ENCODE measurements at regions not wholly inside any gene's neighbourhood (a gene's known extent, or its start where the extent isn't known, plus 50 kb on each side); places are given as distances from the start of the nearest gene placed in this dataset.

DNA sequence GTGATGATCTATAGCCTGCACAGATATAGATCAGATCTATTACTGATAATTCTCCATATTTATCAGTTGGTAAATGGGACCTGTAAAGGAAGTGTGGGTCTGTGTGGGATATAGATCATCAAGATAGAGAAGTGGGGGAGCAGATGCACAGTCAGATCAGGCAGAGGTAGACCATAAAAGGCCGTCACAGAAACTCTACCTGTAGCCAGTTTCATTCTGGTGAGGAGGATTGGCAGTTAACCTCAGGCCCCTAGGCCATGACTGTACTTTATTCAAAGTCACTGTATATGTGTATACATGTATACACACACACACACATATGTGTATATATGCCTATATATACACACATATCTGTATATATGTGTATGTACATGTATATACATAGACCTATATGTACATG lies 69.1 kb downstream of the ADM start:
- TF ChIP-seq, protein P1, sequence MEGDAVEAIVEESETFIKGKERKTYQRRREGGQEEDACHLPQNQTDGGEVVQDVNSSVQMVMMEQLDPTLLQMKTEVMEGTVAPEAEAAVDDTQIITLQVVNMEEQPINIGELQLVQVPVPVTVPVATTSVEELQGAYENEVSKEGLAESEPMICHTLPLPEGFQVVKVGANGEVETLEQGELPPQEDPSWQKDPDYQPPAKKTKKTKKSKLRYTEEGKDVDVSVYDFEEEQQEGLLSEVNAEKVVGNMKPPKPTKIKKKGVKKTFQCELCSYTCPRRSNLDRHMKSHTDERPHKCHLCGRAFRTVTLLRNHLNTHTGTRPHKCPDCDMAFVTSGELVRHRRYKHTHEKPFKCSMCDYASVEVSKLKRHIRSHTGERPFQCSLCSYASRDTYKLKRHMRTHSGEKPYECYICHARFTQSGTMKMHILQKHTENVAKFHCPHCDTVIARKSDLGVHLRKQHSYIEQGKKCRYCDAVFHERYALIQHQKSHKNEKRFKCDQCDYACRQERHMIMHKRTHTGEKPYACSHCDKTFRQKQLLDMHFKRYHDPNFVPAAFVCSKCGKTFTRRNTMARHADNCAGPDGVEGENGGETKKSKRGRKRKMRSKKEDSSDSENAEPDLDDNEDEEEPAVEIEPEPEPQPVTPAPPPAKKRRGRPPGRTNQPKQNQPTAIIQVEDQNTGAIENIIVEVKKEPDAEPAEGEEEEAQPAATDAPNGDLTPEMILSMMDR (conservative IDR thresholded peaks at IDR 0.05; ENCODE audit: low read length) = no peak
- TF ChIP-seq EZH2phosphoT487 (IDR thresholded peaks at IDR 0.05; ENCODE audit: borderline replicate concordance, low read depth, low read length) = no peak
